ENCODE measurements at regions not wholly inside any gene's neighbourhood (a gene's known extent, or its start where the extent isn't known, plus 50 kb on each side); places are given as distances from the start of the nearest gene placed in this dataset.

GRCh38 chr2:220442012-220442411 lies 814.6 kb downstream of the SLC4A3 start:
- TF ChIP-seq POLR2A (IDR thresholded peaks at IDR 0.05), result no peak
- TF ChIP-seq POLR2AphosphoS5 (IDR thresholded peaks at IDR 0.05; ENCODE audit: insufficient read depth in 1 of 2, low read depth in 1 of 2), result no peak
- no peak for TF ChIP-seq CTCF (IDR thresholded peaks at IDR 0.05)
- intact Hi-C loops (cut with DNase I), result no loop called here
- H3K36me3 ChIP-seq, result no peaks in the 10 kb centered on the region

GRCh38 chr2:220445429-220446105 lies 818.1 kb downstream of the SLC4A3 start:
- intact Hi-C loops (cut with DNase I), result no loop called here
- Histone ChIP-seq H3K27ac (no peak overlapping the region), H3K9me3 (no peaks in the 10 kb centered on the region), H3K27me3 (no peaks in the 10 kb centered on the region), H3K4me1 (no peaks in the 10 kb centered on the region), H3K4me3 (no peak overlapping the region), H3K36me3 (no peaks in the 10 kb centered on the region)
- no peak for DNase-seq (ENCODE audit: extremely low spot score in 2 of 2)
- TF ChIP-seq POLR2AphosphoS5 (IDR thresholded peaks at IDR 0.05; ENCODE audit: insufficient read depth in 1 of 2, low read depth in 1 of 2) (no peak), CTCF (IDR thresholded peaks at IDR 0.05) (no peak), POLR2A (IDR thresholded peaks at IDR 0.05) (no peak)

More at GRCh38 chr2:220442012-220442411, 814.6 kb downstream of the SLC4A3 start:
- no peak overlapping the region for H3K4me3 ChIP-seq
- H3K27me3 ChIP-seq, result no peaks in the 10 kb centered on the region
- H3K4me1 ChIP-seq, result no peaks in the 10 kb centered on the region
- H3K9me3 ChIP-seq, result no peaks in the 10 kb centered on the region
- H3K27ac ChIP-seq, result no peak overlapping the region
- DNase-seq (ENCODE audit: extremely low spot score in 2 of 2), result no peak

GRCh38 chr2:220446106-220446712 lies 818.8 kb downstream of the SLC4A3 start:
- no peak overlapping the region for H3K27ac ChIP-seq
- intact Hi-C loops (cut with DNase I), result no loop called here
- H3K9me3 ChIP-seq, result no peaks in the 10 kb centered on the region
- no peaks in the 10 kb centered on the region for H3K27me3 ChIP-seq
- no peak for DNase-seq (ENCODE audit: extremely low spot score in 2 of 2)
- H3K36me3 ChIP-seq, result no peaks in the 10 kb centered on the region
- H3K4me1 ChIP-seq, result no peaks in the 10 kb centered on the region
- no peak for TF ChIP-seq POLR2A (IDR thresholded peaks at IDR 0.05)
- TF ChIP-seq CTCF (IDR thresholded peaks at IDR 0.05), result no peak
- TF ChIP-seq POLR2AphosphoS5 (IDR thresholded peaks at IDR 0.05; ENCODE audit: insufficient read depth in 1 of 2, low read depth in 1 of 2), result no peak
- H3K4me3 ChIP-seq, result no peak overlapping the region

- intact Hi-C loops (cut with DNase I), result no loop called here
- H3K9me3 ChIP-seq, result no peaks in the 10 kb centered on the region
- no peak overlapping the region for H3K4me3 ChIP-seq
- TF ChIP-seq CTCF (IDR thresholded peaks at IDR 0.05), result no peak
- no peak for TF ChIP-seq POLR2A (IDR thresholded peaks at IDR 0.05)
- no peak for TF ChIP-seq POLR2AphosphoS5 (IDR thresholded peaks at IDR 0.05; ENCODE audit: insufficient read depth in 1 of 2, low read depth in 1 of 2)
- no peak for DNase-seq (ENCODE audit: extremely low spot score in 2 of 2)
- H3K36me3 ChIP-seq, result no peaks in the 10 kb centered on the region
- H3K4me1 ChIP-seq, result peaks cover 10% of the 10 kb centered on the region
- H3K27ac ChIP-seq, result no peak overlapping the region
- no peaks in the 10 kb centered on the region for H3K27me3 ChIP-seq
These were observed 823.4 kb downstream of the SLC4A3 start for GRCh38 chr2:220450846-220451245.

GRCh38 chr2:220451438-220451837 lies 824.0 kb downstream of the SLC4A3 start:
- DNase-seq (ENCODE audit: extremely low spot score in 2 of 2), result no peak
- no peak overlapping the region for H3K27ac ChIP-seq
- H3K4me1 ChIP-seq, result peaks cover 16% of the 10 kb centered on the region
- no peaks in the 10 kb centered on the region for H3K9me3 ChIP-seq
- intact Hi-C loops (cut with DNase I), result no loop called here
- no peaks in the 10 kb centered on the region for H3K27me3 ChIP-seq
- H3K4me3 ChIP-seq, result no peak overlapping the region
- H3K36me3 ChIP-seq, result no peaks in the 10 kb centered on the region
- TF ChIP-seq POLR2AphosphoS5 (IDR thresholded peaks at IDR 0.05; ENCODE audit: insufficient read depth in 1 of 2, low read depth in 1 of 2) (no peak), CTCF (IDR thresholded peaks at IDR 0.05) (no peak)
